Astrocyte (in vitro differentiated cells and primary cell): ENCODE measurements at regions not wholly inside any gene's neighbourhood (a gene's known extent, or its start where the extent isn't known, plus 50 kb on each side); places are given as distances from the start of the nearest gene placed in this dataset.
A peak's percentile ranks its signal among the peaks of the same experiment; 100 is the strongest.

Experiments
- DNase-seq: peaks from one replicate; pipeline ENCODE4 v3.0.0-alpha.2; 2010; ENCODE audit warnings: low read depth
- FAIRE-seq: peaks from 2 replicates; lab custom pipeline; 2011; peaks lifted over from hg19 to GRCh38; lab: Jason Lieb, UNC
- H2AFZ ChIP-seq: 2 replicates; pipeline ENCODE4 v1.6.0; 2012; ENCODE audit warnings: low read depth, low read length, inconsistent platforms
- H3K27ac ChIP-seq: 2 replicates; pipeline ENCODE4 v1.5.1; 2011; ENCODE audit warnings: low read depth, low read length, inconsistent platforms
- H3K27me3 ChIP-seq: 2 replicates; pipeline ENCODE4 v1.6.0; 2011; ENCODE audit warnings: low read length, inconsistent platforms; ENCODE audit not compliant: insufficient read depth
- H3K36me3 ChIP-seq: 2 replicates; pipeline ENCODE4 v1.5.1; 2011; ENCODE audit warnings: low read length, inconsistent platforms; ENCODE audit not compliant: insufficient read depth
- H3K4me1 ChIP-seq: 2 replicates; pipeline ENCODE4 v1.5.1; 2011; ENCODE audit warnings: low read length, inconsistent platforms; ENCODE audit not compliant: insufficient read depth
- H3K4me2 ChIP-seq: 2 replicates; pipeline ENCODE4 v1.6.0; 2012; ENCODE audit warnings: low read length, inconsistent platforms
- H3K4me3 ChIP-seq: 2 replicates; pipeline ENCODE4 v1.5.1; 2011; ENCODE audit warnings: low read depth, mild to moderate bottlenecking, low read length, inconsistent platforms; ENCODE audit not compliant: insufficient read depth
- H3K79me2 ChIP-seq: 2 replicates; pipeline ENCODE4 v1.6.0; 2012; ENCODE audit warnings: mild to moderate bottlenecking, low read length, inconsistent platforms; ENCODE audit not compliant: insufficient read depth
- H3K9ac ChIP-seq: 2 replicates; pipeline ENCODE4 v1.6.0; 2012; ENCODE audit warnings: mild to moderate bottlenecking, low read length, inconsistent platforms
- H3K9me3 ChIP-seq: 2 replicates; pipeline ENCODE4 v1.5.1; 2012; ENCODE audit warnings: low read depth, mild to moderate bottlenecking, low read length, inconsistent platforms; ENCODE audit not compliant: insufficient read depth
- H4K20me1 ChIP-seq: 2 replicates; pipeline ENCODE4 v1.6.0; 2012; ENCODE audit warnings: low read length, inconsistent platforms; ENCODE audit not compliant: insufficient read depth
- H3K27ac Mint-ChIP-seq: one replicate; pipeline ENCODE4 v1.8.0; 2021; ENCODE audit warnings: mild to moderate bottlenecking, mixed read lengths; ENCODE audit not compliant: unreplicated experiment
- H3K27me3 Mint-ChIP-seq: one replicate; pipeline ENCODE4 v1.8.0; 2021; ENCODE audit warnings: low read depth, mixed read lengths; ENCODE audit not compliant: unreplicated experiment
- H3K36me3 Mint-ChIP-seq: one replicate; pipeline ENCODE4 v1.8.0; 2021; ENCODE audit warnings: low read depth, mixed read lengths; ENCODE audit not compliant: unreplicated experiment
- H3K4me1 Mint-ChIP-seq: one replicate; pipeline ENCODE4 v1.8.0; 2021; ENCODE audit warnings: low read depth, mixed read lengths; ENCODE audit not compliant: unreplicated experiment
- H3K4me3 Mint-ChIP-seq: one replicate; pipeline ENCODE4 v1.8.0; 2021; ENCODE audit warnings: mild to moderate bottlenecking, moderate library complexity, mixed read lengths; ENCODE audit not compliant: unreplicated experiment
- H3K9me3 Mint-ChIP-seq: one replicate; pipeline ENCODE4 v1.8.0; 2021; ENCODE audit warnings: mild to moderate bottlenecking, mixed read lengths; ENCODE audit not compliant: unreplicated experiment
- CTCF ChIP-seq: IDR thresholded peaks from 2 replicates; pipeline ENCODE4 v1.5.1; 2011; ENCODE audit warnings: low read depth, mild to moderate bottlenecking, inconsistent platforms, low read length, moderate library complexity; ENCODE audit not compliant: insufficient read depth
- EZH2 ChIP-seq: IDR thresholded peaks from 2 replicates; pipeline ENCODE4 v1.6.1; 2012; ENCODE audit warnings: mild to moderate bottlenecking, low read length, inconsistent platforms; ENCODE audit not compliant: insufficient read depth

- peaks cover 7% of the 10 kb centered on the region for H3K4me1 ChIP-seq
- no peaks in the 10 kb centered on the region for H3K27me3 ChIP-seq
- H3K27ac ChIP-seq, result no peak overlapping the region
- H3K9me3 Mint-ChIP-seq, result peaks cover 3% of the 10 kb centered on the region
- no peaks in the 10 kb centered on the region for H3K36me3 ChIP-seq
- H3K79me2 ChIP-seq, result no peaks in the 10 kb centered on the region
- no peak overlapping the region for H2AFZ ChIP-seq
- no peak for DNase-seq
- peaks cover 6% of the 10 kb centered on the region for H3K9me3 ChIP-seq
- H3K4me2 ChIP-seq, result no peak overlapping the region
- H3K4me3 ChIP-seq, result no peak overlapping the region
- H3K9ac ChIP-seq, result no peak overlapping the region
- FAIRE-seq, result no peak
- H3K27ac Mint-ChIP-seq, result no peak overlapping the region
- peaks cover 18% of the 10 kb centered on the region for H3K4me1 Mint-ChIP-seq
- TF ChIP-seq EZH2, result no peak
- no peak for TF ChIP-seq CTCF
- H3K36me3 Mint-ChIP-seq, result peaks cover 2% of the 10 kb centered on the region
- H4K20me1 ChIP-seq, result no peaks in the 10 kb centered on the region
- no peak overlapping the region for H3K4me3 Mint-ChIP-seq
- no peaks in the 10 kb centered on the region for H3K27me3 Mint-ChIP-seq
Observed at GRCh38 chr16:79806757-79807156, 206.2 kb upstream of the MAF start.

GRCh38 chr16:79805621-79806020, 205.1 kb upstream of the MAF start:
- H3K27me3 Mint-ChIP-seq, result no peaks in the 10 kb centered on the region
- H3K4me2 ChIP-seq, result no peak overlapping the region
- no peak overlapping the region for H3K4me3 Mint-ChIP-seq
- H3K9me3 Mint-ChIP-seq, result peaks cover 9% of the 10 kb centered on the region
- H3K36me3 ChIP-seq, result no peaks in the 10 kb centered on the region
- no peak overlapping the region for H3K9ac ChIP-seq
- peaks cover 7% of the 10 kb centered on the region for H3K4me1 ChIP-seq
- no peaks in the 10 kb centered on the region for H3K79me2 ChIP-seq
- peaks cover 11% of the 10 kb centered on the region for H3K4me1 Mint-ChIP-seq
- H3K4me3 ChIP-seq, result no peak overlapping the region
- peak; percentile 2 for DNase-seq
- peaks cover 2% of the 10 kb centered on the region for H3K36me3 Mint-ChIP-seq
- TF ChIP-seq CTCF, result no peak
- TF ChIP-seq EZH2, result no peak
- H3K27ac Mint-ChIP-seq, result peak overlapping the region; percentile 28
- H3K27ac ChIP-seq, result no peak overlapping the region
- no peaks in the 10 kb centered on the region for H4K20me1 ChIP-seq
- peaks cover 6% of the 10 kb centered on the region for H3K9me3 ChIP-seq
- FAIRE-seq, result no peak
- no peak overlapping the region for H2AFZ ChIP-seq
- no peaks in the 10 kb centered on the region for H3K27me3 ChIP-seq

GRCh38 chr16:79801646-79802045, 201.1 kb upstream of the MAF start:
- no peaks in the 10 kb centered on the region for H3K79me2 ChIP-seq
- no peaks in the 10 kb centered on the region for H3K36me3 Mint-ChIP-seq
- no peak overlapping the region for H3K27ac Mint-ChIP-seq
- peaks cover 7% of the 10 kb centered on the region for H3K4me1 ChIP-seq
- no peak overlapping the region for H3K4me2 ChIP-seq
- peaks cover 11% of the 10 kb centered on the region for H3K4me1 Mint-ChIP-seq
- no peaks in the 10 kb centered on the region for H3K36me3 ChIP-seq
- H3K9me3 ChIP-seq, result no peaks in the 10 kb centered on the region
- DNase-seq, result peak; percentile 28
- no peaks in the 10 kb centered on the region for H3K27me3 Mint-ChIP-seq
- H4K20me1 ChIP-seq, result no peaks in the 10 kb centered on the region
- no peak overlapping the region for H3K4me3 ChIP-seq
- no peaks in the 10 kb centered on the region for H3K27me3 ChIP-seq
- peaks cover 6% of the 10 kb centered on the region for H3K9me3 Mint-ChIP-seq
- H3K4me3 Mint-ChIP-seq, result no peak overlapping the region
- no peak for TF ChIP-seq CTCF
- TF ChIP-seq EZH2, result no peak
- no peak for FAIRE-seq
- H2AFZ ChIP-seq, result no peak overlapping the region
- H3K9ac ChIP-seq, result no peak overlapping the region
- no peak overlapping the region for H3K27ac ChIP-seq
